Hepatocyte (in vitro differentiated cells): ENCODE measurements at regions not wholly inside any gene's neighbourhood (a gene's known extent, or its start where the extent isn't known, plus 50 kb on each side); places are given as distances from the start of the nearest gene placed in this dataset.

Source experiments
- CTCF ChIP-seq: fragments of 200-600 bp; sonication (generic); IDR thresholded peaks from 2 replicates; pipeline ENCODE4 v1.5.1; 2016; ENCODE audit warnings: antibody characterized with exemption, mild to moderate bottlenecking; ENCODE audit not compliant: poor library complexity
- EZH2 ChIP-seq: fragments of 200-600 bp; sonication (generic); IDR thresholded peaks from 2 replicates; pipeline ENCODE4 v1.6.1; 2016; ENCODE audit warnings: antibody characterized with exemption, mild to moderate bottlenecking, borderline replicate concordance

GRCh38 chr13:111402441-111402840 is 82.0 kb downstream of the TEX29 start:
- TF ChIP-seq CTCF (no peak), EZH2 (no peak)
